ENCODE measurements at regions not wholly inside any gene's neighbourhood (a gene's known extent, or its start where the extent isn't known, plus 50 kb on each side); places are given as distances from the start of the nearest gene placed in this dataset.
"Not testable (repeated sequence)": the region's sequence is repeated elsewhere in the genome, so short reads cannot be mapped to it uniquely, and the experiment has no call there.

DNA sequence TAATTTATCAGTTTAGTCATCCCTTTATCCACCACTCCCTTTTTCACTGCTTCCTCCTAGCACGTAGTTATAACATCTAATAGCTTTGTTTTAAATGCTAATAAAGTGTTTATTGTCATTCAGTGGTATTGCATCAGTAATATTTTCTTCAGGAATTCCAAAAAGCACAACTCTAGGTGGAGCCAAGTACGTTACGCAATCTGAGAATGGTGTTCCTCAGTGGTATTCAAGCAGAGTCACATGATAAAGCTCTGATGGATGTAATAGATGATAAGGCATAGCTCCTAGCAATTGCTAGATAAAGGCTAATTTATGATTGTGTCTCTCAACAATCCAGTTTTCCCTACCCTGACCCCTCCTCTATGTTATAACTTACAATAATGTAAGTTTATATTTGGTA, 494.6 kb upstream of the ADGRL4 start:
- no peak for DNase-seq

DNA sequence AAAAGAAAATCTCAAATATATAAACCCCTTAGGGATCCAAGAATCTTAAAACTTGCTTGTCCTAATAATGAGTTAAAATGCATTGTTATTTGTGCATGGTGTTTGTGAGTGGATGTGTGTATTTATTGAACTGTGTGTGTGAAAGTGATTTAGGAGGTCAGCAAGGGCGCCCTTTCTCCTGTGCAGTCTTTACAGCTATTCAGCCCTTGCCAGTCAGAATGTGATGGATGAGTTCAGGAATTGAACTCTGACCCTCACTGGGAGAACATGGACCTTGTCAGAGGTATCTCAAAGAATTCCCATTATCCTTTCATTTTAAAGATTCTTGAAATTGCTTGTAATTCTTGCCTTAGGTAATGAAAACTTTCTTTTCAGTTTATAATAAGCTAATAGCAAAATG, 493.0 kb upstream of the ADGRL4 start:
- no peak for DNase-seq

DNA sequence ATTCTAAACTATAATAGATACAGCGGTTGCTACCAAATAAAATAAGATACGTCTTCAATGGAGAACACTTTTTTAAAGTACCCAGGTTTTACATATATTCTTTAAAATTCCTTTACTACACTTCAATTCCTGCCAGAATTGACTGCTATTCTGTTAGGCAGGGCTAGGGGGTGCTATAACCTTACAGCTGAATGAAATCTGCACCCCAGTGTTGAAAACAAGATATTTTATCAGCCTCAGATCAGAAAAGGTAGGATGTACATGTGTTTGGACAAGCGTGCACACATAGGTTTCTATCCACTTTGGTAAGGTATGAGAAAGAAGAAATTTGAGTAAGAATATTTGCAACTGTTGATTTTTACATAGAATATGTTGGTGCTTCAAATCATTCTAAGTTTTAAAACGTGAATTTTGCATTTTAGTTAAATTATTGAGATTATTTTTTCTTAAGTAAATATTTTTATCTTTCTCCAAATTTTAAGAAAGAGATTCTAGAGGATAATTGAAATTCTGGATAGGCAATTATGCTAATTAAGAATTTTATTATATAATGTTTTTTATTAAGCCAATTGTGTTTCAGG, 490.8 kb upstream of the ADGRL4 start:
- DNase-seq = peak; percentile 88

DNA sequence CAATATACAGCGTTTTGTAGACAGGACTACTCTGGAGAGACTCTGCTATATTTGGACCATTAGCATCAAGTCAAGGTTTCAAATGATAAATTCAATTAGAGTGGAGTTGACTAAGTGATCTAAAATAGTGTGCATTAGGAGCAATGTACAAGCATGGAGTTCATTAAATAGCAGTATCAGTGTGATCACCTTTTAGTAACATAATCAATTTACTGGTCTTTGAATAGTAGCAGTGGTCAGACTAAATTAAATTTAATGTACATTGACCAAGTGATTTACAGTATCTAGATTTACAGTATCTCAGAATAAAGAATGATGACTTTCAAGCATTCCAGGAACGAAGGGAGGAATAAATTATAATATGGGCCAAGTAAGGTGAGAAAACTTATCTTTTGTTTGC, 489.6 kb upstream of the ADGRL4 start:
- no peak for DNase-seq

DNA sequence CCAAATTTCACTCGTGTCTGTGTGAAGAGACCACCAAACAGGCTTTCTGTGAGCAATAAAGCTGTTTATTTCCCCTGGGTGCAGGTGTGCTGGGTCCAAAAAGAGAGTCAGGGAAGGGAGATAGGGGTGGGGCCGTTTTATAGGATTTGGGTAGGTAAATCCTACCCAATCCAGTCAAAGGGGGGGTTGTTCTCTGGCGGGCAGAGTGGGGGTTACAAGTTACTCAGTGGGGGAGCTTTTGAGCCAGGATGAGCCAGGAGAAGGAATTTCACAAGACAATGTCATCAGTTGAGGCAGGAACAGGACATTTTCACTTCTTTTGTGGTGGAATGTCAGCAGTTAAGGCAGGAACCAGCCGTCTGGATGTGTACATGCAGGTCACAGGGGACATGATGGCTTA, 487.2 kb upstream of the ADGRL4 start:
- not testable (repeated sequence) for DNase-seq

DNA sequence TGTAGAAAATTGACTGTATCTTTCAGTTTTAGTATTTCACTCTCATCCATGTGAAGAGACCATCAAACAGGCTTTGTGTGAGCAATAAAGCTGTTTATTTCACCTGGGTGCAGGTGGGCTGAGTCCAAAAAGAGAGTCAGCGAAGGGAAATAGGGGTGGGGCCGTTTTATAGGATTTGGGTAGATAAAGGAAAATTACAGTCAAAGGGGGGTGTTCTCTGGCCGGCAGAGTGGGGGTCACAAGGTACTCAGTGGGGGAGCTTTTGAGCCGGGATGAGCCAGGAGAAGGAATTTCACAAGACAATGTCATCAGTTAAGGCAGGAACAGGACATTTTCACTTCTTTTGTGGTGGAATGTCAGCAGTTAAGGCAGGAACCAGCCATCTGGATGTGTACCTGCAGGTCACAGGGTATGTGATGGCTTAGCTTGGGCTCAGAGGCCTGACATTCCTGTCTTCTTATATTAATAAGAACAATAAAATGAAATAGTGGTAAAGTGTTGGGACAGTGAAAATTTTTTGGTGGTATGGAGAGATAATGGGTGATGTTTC, 482.1 kb upstream of the ADGRL4 start:
- DNase-seq = not testable (repeated sequence)

DNA sequence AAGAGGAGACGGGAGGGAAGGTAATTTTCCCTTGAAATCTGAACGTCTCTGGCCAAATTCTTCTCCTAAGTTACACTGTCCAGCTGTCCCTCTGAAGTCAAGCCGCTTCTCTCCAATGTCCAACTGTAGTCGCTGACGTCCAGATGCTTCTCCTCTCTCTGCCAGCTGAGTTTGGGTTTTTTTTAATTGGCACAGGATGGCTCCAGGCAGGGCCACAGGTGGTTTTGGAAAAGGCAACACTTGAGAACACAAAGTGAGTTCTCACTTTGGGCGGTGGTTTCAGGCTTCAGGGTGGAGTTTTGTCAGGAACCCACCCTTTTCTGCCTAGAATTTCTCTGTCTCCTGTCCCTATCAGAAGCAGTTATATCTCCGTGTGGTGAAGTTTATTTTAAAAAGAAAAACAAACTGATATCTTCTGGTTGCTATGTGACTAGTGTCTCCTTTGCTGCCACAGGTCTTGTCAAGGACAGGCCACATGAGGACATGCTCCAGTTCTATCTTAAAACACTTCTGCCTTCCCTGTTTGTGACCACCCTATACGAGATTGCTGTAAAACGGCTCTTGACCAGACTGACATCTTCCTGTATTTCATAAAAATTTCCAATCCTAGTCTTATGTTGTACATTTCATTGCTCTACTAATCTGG, 472.3 kb upstream of the ADGRL4 start:
- no peak for DNase-seq

DNA sequence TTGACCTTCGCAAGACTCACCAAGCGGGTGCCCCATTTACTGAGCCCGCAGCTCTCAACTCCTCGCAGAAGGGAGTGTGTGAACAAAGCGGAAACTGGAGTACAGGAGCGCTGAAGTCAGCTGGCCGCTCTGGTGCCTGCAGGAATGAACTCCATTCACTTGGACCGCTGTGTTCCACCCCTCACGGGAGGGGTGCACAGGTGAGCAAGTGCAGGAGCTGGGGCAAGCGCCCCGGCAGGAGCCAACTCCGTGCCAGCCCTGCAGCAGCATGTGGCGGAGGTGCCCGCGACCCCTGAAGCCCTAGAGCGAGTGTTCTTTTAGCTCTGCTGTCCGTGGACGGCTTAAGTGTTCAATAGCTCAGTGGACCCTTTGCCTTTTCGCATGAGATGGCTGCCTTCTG, 471.6 kb upstream of the ADGRL4 start:
- no peak for DNase-seq

DNA sequence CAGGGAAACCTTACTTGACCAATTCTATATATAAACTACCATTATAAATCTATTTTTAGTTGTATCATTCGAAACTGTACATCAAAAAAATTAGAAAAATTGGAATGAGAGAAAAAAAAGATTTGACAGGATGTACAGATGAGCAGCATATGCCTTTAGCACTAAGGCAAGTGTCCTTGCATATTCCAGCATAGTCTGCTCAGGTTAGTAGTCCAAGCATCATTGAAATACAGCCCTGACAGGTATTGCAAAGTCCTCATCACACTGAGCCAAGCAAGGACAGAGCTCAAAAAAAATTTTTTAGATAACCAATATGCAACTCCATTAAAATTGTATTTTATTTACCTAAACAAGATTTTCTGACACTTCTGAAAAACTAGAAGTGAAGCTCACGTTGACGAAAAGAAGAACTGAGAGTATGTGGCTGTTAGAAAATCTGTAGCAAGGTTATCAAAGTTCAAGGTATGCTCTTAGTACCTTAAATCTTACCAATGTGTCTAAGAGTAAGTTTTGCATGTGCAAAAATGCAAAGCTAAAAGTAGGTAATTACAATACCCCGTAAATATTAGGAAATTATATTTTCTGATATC, 465.6 kb upstream of the ADGRL4 start:
- no peak for DNase-seq

DNA sequence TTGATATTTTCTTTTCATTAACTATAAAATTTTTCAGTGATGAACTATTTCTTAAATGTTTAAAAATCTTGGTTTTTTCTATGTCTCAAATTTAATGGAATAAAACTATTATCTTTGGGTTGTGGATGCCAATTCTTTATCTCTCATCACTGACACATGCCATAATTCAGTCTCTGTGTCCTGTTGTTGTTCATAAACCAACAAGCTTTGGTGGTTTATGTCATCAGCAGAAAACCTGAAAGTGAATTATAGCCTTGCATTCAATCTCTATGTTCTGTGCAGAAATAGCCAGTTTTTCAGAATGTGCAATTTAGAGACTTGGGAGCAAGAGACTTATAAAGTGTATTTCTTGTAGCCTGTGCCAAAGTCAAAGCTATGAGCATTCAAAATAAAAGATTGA, 462.6 kb upstream of the ADGRL4 start:
- DNase-seq = no peak

DNA sequence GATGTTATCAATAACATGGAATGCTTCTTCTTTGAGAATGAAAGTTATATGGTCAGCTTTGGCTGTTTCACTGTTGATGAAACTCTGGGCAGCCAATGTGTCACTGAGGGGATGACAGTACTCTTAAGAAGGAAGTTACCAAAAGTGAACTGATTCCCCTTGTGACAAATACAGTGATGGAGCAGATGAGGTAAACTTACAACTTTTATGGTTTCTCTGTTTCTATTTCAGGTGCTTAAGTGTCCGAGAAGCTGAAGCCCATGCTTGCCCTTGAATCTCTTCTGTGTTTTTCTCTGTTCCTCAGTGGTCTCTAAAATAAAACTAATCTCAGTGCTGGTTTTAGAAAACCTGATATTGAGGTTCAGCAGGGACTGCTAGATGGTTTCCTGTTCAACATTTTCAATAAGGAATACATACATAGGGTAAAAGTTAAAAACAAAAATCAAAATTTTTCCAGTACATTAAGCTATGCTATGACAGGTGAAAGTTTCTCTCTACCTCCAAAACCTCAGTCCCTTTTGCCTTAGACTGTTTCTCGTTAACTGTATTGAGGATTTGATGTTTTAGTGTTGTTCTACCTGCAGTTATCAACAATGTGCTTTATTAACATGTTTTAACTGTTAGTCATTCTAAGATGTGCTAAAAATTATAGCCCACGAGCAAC, 454.4 kb upstream of the ADGRL4 start:
- no peak for DNase-seq

DNA sequence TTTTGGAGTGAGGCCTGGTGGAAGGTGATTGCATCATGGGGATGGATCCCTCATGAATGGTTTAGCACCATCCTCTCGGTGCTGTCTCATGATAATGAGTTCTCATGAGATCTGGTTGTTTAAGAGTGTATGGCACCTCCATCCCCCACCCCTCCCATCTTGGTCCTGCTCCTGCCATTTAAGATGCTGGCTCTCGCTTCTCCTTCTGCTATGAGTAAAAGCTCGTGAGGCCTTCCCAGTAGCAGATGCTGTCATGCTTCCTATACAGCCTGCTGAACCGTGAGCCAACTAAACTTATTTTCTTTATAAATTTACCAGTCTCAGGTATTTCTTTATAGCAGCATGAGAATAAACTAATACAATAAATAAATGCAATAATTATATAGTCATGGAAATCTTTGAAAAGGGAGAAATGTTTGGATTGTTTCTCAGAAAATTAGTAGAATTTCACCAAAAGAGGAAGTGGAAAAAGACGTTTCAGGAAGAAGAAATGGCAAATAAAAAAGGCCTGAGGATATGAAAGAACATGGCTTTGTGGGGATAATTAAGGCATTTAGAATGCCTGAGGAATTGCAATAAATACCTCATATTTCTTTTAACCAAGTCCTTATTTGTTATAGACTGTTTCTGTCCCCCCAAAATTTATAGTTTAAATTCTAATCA, 451.2 kb upstream of the ADGRL4 start:
- DNase-seq = no peak

DNA sequence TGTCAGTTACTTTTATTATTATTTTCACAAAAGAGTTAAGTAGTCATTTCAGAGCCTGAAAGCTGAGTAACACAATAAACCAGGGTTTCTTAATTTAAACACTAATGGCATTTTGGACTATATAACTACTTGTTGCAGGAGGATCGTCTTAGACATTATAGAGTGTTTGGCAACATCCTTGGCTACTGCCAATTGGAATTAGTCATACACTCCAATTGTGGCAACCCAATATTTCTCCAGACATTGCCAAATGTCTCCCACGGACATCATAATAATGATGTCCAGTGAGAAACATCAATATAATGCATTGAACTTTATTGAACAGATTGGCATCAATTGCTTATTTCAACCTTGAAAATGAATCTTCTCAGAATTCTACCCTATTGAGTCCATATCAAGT, 441.9 kb upstream of the ADGRL4 start:
- DNase-seq = no peak

DNA sequence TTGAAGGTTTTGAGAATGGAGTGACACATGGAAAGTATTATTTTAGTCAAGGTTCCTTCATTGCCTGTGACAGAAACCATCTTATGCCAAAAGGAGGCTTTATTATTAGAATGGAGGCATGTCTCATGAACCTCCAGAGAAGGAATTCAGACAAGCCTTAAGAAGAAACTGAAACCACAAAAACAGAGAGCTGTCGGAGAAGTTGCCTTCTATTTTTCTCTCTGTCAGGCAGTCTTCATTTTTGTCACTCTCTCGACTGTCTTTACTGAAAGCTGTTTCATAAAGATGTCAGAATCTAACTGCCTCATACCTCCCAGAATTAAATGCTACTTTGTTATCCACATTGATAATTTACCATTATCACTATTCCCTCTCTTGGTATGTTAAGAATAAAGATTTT, 434.7 kb upstream of the ADGRL4 start:
- no peak for DNase-seq

DNA sequence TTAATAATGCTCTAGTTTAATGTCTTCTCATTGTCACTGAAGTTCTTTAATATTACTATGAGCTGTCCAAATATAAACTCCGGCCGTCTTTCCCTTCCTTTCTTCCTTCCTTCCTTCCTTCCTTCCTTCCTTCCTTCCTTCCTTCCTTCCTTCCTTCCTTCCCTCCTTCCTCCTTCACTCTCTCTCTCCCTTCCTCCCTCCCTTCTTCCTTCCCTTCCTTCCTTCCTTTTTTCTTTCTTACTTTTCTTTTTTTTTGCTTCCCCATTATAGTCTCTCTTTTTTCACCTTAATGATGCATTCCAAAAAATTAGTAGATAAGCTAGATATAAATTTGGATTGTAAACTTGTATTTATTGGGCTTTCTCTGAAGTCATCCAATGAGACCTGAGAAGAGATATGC, 431.0 kb upstream of the ADGRL4 start:
- no peak for DNase-seq

DNA sequence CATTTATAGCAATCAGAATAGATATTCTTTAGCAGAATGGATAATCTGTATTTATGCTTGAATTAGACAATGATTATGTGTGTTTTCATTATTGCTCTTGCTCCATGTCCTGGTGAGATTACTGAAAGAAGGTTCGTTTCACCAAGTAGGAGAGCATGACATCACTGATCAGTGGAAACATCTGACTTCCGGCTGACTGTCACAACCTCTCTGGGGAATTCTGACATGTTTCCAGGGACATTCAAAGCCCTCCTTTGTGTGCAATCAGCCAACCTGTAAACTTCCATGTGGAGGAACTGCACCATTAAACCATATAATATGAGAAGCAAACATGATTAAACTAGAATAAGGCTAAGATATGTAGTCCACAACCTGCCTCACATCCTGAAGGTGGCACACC, 424.8 kb upstream of the ADGRL4 start:
- no peak for DNase-seq

DNA sequence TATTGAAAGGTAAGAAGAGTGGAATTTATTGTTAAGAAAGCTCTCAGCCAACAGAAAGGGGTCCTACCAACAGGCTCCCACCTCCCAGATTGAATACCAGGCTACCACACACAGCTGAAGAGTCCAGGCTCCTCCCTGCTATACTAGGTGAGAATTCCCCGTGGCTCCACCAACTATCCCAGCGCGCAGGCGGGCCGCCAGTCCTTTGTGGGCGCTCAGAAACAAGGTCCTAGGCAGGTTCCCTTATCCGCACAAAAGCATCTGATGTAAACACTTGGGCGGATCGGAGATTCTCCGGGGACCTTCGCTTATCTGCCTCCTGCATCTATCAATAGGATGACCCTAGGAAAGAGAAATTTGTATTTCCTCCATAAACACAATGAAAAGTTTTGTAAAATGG, 423.9 kb upstream of the ADGRL4 start:
- no peak for DNase-seq

DNA sequence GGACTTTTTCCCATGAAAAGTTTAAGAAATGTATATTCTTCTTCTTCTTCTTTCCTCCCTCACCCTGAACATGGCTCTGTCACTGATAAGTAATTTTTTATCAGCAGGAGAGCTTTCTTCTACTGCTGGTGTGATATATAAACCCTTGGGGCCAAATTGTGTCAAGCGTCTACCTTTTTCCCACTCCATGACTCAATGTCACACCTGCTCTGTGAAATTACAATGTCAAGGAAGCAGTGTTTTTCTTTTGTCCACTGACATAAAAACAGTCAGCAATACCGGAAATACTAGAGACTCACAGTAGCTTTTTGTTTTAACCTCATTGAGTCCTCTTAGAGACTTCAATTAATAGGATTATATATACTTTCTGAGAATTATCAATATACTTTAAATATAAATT, 416.2 kb upstream of the ADGRL4 start:
- DNase-seq = no peak

DNA sequence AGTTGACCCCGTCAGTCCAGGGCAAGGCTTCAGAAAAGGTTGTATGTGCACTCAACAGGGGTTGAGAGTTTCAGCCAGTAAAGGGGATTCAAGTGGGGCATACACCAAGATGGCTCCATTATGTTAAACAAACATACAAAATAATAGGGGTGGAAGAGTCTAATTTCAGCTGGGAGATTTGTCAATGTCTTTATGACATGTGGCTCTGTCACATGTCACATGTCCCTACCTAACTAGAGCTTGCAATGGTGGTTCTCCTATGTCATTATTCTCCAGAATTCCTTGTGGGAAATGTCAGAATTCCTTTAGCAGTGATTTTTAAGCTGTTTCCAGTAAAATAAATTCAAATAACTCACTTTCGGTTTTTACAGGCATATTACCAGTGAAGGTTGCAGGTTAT, 392.0 kb upstream of the ADGRL4 start:
- no peak for DNase-seq

DNA sequence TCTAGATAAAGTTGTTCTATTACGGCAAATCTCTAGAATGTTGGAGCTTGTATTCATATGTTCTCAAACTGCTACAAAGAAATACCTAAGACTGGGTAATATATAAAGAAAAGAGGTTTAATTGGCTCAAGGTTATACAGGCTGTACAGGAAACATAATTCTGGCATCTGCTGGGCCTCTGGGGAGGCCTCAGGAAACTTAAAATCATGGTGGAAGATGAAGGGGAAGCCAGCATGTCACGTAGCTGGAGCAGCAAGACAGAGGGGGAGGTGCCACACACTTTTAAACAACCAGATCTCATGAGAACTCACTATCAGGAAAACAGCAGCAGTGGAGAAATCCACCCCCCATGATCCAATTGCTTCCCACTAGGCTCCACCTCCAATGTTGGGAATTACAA, 390.4 kb upstream of the ADGRL4 start:
- DNase-seq = no peak

DNA sequence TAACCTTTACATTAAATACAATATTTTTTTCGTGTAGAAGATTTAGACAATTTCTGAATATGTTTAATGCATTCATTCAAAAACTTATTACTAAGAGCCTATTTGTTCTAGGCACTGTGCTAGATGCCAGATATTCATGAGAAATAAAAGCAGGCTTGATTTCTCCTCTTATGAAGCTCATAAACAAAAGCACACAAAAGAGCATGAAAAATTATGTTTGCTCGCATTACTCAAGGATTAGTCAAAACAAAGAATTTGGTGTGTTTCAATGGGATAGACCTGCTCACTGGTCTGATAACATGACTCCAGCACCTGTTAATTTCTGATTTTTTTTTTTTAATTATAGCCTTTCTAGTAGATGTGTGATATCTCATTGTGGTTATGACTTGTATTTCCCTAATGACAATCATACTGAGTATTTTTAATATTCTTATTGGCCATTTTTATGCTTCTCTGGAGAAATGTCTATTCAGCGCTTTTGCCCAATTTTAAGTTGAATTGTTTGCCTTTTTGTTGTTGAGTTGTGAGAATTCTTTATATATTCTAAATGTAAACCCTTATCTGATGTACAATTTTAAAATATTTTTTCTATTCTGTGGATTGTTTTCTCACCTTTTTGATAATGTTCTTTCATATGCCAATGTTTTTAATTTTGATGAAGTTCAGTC, 382.3 kb upstream of the ADGRL4 start:
- DNase-seq = no peak

DNA sequence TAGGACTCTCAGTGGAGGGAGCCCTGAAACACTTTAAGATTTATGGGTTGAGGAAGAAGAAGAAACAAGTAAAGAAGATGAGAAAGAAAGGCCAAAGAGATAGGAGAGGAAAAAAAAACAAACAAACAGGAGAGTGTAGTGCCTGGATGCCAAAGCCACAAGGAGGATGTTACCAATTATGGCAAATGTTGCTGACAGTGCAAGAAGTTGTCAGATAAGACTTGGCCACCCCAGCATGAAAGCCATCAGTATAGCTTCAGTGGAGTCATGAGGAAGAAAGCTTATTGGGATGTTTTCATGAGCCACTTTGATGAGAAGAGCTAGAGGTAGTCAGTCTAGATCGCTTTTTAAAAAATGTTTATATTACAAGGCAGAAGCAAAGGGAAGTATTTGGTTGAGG, 380.2 kb upstream of the ADGRL4 start:
- no peak for DNase-seq

DNA sequence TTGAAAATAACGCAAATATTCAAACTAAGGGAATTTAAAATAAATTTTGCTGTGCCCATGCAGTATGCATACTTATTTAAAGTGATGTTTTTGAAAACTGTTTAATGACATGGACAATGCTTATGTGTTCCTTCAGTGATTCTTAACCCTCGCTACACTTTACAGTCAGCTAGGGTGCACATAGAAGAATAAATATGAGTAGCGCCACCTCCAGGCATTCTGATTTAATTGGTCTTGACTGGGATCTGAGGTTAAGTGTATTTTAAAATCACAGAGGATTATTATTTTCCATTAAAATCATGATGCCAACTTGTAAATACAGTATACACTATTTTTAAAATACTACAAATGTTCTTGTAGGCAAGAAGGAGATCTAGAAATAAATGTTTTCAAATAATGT, 373.5 kb upstream of the ADGRL4 start:
- DNase-seq = no peak

All from NCI-H510A treated with DMSO at 0.1 percent for 48 hours (cell line).